SK-N-SH treated with all-trans-retinoic acid at 6 μM for 48 hours (cell line): ENCODE measurements at regions not wholly inside any gene's neighbourhood (a gene's known extent, or its start where the extent isn't known, plus 50 kb on each side); places are given as distances from the start of the nearest gene placed in this dataset.
"Not testable (repeated sequence)": the region's sequence is repeated elsewhere in the genome, so short reads cannot be mapped to it uniquely, and the experiment has no call there.

ENCODE experiments used
- CREB5 ChIP-seq: fragments of 250-450 bp; sonication (Bioruptor Pico); IDR thresholded peaks from 2 replicates; pipeline ENCODE4 v1.5.1; 2020; ENCODE audit warnings: low read depth, mild to moderate bottlenecking, moderate library complexity
- CSRNP3 ChIP-seq: fragments of 250-450 bp; sonication (Bioruptor Pico); IDR thresholded peaks from 2 replicates; pipeline ENCODE4 v1.5.1; 2021; ENCODE audit warnings: mild to moderate bottlenecking, moderate library complexity
- ISL1 ChIP-seq: fragments of 250-450 bp; sonication (Bioruptor Pico); IDR thresholded peaks from 2 replicates; pipeline ENCODE4 v2.1.2; 2022; ENCODE audit warnings: mild to moderate bottlenecking, moderate library complexity
- RARB ChIP-seq: fragments of 250-450 bp; sonication (Bioruptor Pico); IDR thresholded peaks from 2 replicates; pipeline ENCODE4 v1.8.0; 2021; ENCODE audit warnings: mild to moderate bottlenecking, moderate library complexity
- SNAI2 ChIP-seq: fragments of 250-450 bp; sonication (Bioruptor Pico); IDR thresholded peaks from 2 replicates; pipeline ENCODE4 v1.5.0; 2020; ENCODE audit warnings: mild to moderate bottlenecking, moderate library complexity
- TOX ChIP-seq: fragments of 250-450 bp; sonication (Bioruptor Pico); IDR thresholded peaks from 2 replicates; pipeline ENCODE4 v1.8.0; 2021; ENCODE audit warnings: mild to moderate bottlenecking, moderate library complexity, borderline replicate concordance
- ZFP3 ChIP-seq: fragments of 250-450 bp; sonication (Bioruptor Pico); IDR thresholded peaks from 2 replicates; pipeline ENCODE4 v1.5.0; 2020; ENCODE audit warnings: mild to moderate bottlenecking, moderate library complexity
- TF ChIP-seq, protein P1 (sequence below): fragments of 250-450 bp; sonication (Bioruptor Pico); IDR thresholded peaks from 2 replicates; pipeline ENCODE4 v1.5.0; 2020; ENCODE audit warnings: mild to moderate bottlenecking, moderate library complexity
- TF ChIP-seq, protein P2 (sequence below): fragments of 250-450 bp; sonication (Bioruptor Pico); IDR thresholded peaks from 2 replicates; pipeline ENCODE4 v1.8.0; 2021; ENCODE audit warnings: low read depth, mild to moderate bottlenecking, moderate library complexity, borderline replicate concordance

GRCh38 chr15:21068917-21069316, 202.8 kb upstream of the POTEB2 start:
- not testable (repeated sequence) for TF ChIP-seq RARB (CRISPR knock-in tag); CREB5 (CRISPR knock-in tag); SNAI2 (CRISPR knock-in tag); ISL1; ZFP3 (CRISPR knock-in tag); TOX (CRISPR knock-in tag); CSRNP3 (CRISPR knock-in tag)
- TF ChIP-seq, protein P1, sequence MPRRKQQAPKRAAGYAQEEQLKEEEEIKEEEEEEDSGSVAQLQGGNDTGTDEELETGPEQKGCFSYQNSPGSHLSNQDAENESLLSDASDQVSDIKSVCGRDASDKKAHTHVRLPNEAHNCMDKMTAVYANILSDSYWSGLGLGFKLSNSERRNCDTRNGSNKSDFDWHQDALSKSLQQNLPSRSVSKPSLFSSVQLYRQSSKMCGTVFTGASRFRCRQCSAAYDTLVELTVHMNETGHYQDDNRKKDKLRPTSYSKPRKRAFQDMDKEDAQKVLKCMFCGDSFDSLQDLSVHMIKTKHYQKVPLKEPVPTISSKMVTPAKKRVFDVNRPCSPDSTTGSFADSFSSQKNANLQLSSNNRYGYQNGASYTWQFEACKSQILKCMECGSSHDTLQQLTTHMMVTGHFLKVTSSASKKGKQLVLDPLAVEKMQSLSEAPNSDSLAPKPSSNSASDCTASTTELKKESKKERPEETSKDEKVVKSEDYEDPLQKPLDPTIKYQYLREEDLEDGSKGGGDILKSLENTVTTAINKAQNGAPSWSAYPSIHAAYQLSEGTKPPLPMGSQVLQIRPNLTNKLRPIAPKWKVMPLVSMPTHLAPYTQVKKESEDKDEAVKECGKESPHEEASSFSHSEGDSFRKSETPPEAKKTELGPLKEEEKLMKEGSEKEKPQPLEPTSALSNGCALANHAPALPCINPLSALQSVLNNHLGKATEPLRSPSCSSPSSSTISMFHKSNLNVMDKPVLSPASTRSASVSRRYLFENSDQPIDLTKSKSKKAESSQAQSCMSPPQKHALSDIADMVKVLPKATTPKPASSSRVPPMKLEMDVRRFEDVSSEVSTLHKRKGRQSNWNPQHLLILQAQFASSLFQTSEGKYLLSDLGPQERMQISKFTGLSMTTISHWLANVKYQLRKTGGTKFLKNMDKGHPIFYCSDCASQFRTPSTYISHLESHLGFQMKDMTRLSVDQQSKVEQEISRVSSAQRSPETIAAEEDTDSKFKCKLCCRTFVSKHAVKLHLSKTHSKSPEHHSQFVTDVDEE (CRISPR knock-in tag): not testable (repeated sequence)
- TF ChIP-seq, protein P2, sequence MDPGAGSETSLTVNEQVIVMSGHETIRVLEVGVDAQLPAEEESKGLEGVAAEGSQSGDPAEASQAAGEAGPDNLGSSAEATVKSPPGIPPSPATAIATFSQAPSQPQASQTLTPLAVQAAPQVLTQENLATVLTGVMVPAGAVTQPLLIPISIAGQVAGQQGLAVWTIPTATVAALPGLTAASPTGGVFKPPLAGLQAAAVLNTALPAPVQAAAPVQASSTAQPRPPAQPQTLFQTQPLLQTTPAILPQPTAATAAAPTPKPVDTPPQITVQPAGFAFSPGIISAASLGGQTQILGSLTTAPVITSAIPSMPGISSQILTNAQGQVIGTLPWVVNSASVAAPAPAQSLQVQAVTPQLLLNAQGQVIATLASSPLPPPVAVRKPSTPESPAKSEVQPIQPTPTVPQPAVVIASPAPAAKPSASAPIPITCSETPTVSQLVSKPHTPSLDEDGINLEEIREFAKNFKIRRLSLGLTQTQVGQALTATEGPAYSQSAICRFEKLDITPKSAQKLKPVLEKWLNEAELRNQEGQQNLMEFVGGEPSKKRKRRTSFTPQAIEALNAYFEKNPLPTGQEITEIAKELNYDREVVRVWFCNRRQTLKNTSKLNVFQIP (CRISPR knock-in tag): not testable (repeated sequence)
